HG03432 (cell line): ENCODE measurements at regions not wholly inside any gene's neighbourhood (a gene's known extent, or its start where the extent isn't known, plus 50 kb on each side); places are given as distances from the start of the nearest gene placed in this dataset.

Experiments used
- ATAC-seq: cut with Tn5 transposase; IDR thresholded peaks from one replicate; pipeline ENCODE4 v1.9.1; 2021; ENCODE audit warnings: mild to moderate bottlenecking, moderate library complexity; ENCODE audit not compliant: unreplicated experiment

- no peak for ATAC-seq
Measured at GRCh38 chr3:5270666-5271371, 83.3 kb downstream of the EDEM1 start.

GRCh38 chr3:5271372-5271683 is 83.8 kb downstream of the EDEM1 start:
- ATAC-seq = no peak

GRCh38 chr3:5272387-5272786 is 84.9 kb downstream of the EDEM1 start:
- ATAC-seq = no peak

GRCh38 chr3:5274091-5274490 is 86.6 kb downstream of the EDEM1 start:
- no peak for ATAC-seq

- no peak for ATAC-seq
Measured at GRCh38 chr3:5275529-5275928, 88.0 kb downstream of the EDEM1 start.

GRCh38 chr3:5276934-5277333 is 89.4 kb downstream of the EDEM1 start:
- no peak for ATAC-seq

GRCh38 chr3:5277612-5278236 is 90.2 kb downstream of the EDEM1 start:
- no peak for ATAC-seq

GRCh38 chr3:5278666-5279065 is 91.2 kb downstream of the EDEM1 start:
- no peak for ATAC-seq

GRCh38 chr3:5282703-5283102 is 95.2 kb downstream of the EDEM1 start:
- no peak for ATAC-seq

- ATAC-seq = no peak
Measured at GRCh38 chr3:5285439-5285838, 97.9 kb downstream of the EDEM1 start.

GRCh38 chr3:5290915-5291314 is 103.4 kb downstream of the EDEM1 start:
- no peak for ATAC-seq

GRCh38 chr3:5292512-5292911 is 105.0 kb downstream of the EDEM1 start:
- ATAC-seq = no peak

- ATAC-seq = no peak
Measured at GRCh38 chr3:5293207-5293606, 105.7 kb downstream of the EDEM1 start.

GRCh38 chr3:5294356-5294755 is 106.8 kb downstream of the EDEM1 start:
- no peak for ATAC-seq

- ATAC-seq = no peak
Measured at GRCh38 chr3:5295191-5295690, 107.7 kb downstream of the EDEM1 start.

GRCh38 chr3:5296362-5296761 is 108.9 kb downstream of the EDEM1 start:
- ATAC-seq = no peak

GRCh38 chr3:5297895-5298294 is 110.4 kb downstream of the EDEM1 start:
- ATAC-seq = peak; percentile 19

- ATAC-seq = peak; percentile 99
Measured at GRCh38 chr3:5298453-5298852, 110.9 kb downstream of the EDEM1 start.

- no peak for ATAC-seq
Measured at GRCh38 chr3:5299161-5299560, 111.7 kb downstream of the EDEM1 start.

- ATAC-seq = no peak
Measured at GRCh38 chr3:5300638-5301037, 113.1 kb downstream of the EDEM1 start.

GRCh38 chr3:5301651-5302297 is 114.3 kb downstream of the EDEM1 start:
- no peak for ATAC-seq

GRCh38 chr3:5302661-5303060 is 115.2 kb downstream of the EDEM1 start:
- ATAC-seq = no peak
